Hematopoietic multipotent progenitor cell treated with erythropoietin and hydrocortisone succinate and interleukin-3 and kit ligand, for 17 days (in vitro differentiated cells): ENCODE measurements at regions not wholly inside any gene's neighbourhood (a gene's known extent, or its start where the extent isn't known, plus 50 kb on each side); places are given as distances from the start of the nearest gene placed in this dataset.

Experiments
- DNase-seq: peaks from one replicate; pipeline ENCODE4 v3.0.0-alpha.2; 2015; ENCODE audit warnings: low spot score

DNA sequence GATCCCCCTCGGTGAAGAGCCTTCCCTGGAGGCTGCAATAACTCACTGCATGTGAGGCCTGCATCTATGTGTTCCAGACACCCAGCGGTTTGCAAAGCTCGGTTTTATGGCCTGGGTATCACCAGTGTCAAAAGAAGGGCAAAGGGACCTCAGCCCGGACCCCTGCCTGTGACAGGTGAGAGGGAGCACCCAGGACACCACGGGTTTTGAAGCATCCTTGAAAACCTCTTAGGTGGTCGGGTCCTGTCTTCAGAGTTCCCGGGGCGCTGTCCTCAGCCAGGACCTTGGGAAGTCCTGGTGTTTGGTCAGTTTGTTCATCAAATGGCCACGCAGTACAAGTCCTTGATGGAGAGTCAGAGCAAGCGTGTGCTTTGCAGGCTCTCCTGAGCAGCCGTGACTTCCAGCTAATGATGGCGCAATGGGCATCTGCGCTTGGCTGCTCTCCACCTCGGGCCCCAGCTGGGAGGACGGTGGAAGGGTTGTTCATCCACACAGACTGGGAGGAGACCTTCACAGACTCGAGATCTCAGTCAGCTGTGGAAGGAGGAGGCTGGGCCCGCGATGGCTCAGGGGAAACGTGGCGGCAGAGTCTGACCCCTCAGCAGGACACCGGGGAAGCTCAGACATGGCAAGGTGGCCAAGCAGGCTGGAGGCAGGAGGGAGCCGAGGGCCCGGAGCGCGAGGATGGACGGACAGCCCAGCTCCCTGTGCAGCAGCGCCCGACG lies 113.1 kb upstream of the GPC1 start:
- no peak for DNase-seq

DNA sequence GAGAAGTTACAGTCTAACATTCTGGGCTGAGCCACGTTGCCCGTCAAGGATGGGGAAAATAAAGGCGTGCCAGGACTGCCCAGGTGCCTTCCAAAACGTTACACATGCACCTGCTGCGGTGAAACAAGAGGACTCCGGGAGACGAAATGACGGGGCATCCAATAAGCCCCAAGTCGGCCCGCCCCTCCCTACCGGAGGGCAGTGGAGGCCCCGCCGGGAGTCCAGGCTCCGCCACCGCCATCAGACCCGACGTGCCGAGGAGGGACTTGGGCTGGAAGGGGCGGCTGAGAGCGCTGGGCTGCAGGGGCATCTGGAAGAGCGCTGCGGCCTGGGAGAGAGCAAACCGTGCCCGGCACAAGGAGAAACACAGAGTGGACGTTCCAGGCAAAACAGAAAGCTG lies 112.5 kb upstream of the GPC1 start:
- no peak for DNase-seq

DNA sequence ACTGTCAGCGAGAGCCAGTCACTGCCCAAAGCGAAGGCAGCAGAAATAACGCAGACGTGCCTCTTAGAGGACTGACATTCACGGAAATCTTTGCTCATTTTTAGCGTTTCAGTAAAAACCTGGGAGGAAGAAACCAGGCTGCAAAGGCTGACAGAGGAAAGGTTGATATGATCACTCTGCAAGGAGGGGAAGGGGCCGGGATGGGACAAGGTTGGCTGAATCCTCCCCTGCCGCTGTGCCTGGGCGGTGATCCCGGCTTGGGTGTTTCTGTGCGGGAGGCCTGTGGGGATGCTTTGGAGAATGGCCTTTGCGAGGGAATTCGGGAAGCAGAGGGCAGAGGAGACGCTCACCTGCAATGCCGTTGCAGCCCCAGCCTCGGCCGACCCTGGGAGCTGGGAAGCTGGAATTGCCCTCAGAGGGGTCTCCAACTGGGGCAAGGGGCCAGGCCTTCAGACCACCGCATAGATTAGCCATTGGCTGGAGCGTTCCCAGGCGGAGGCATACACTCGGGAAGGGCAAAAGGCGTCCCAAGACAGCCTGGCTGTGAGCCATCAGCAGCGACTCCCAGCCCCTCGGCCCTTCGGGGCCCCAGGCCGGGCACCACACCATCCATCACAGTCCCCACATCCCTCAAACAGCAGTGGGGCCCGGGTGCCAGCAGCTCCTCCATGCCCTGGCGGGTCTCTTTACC lies 111.7 kb upstream of the GPC1 start:
- DNase-seq: no peak

DNA sequence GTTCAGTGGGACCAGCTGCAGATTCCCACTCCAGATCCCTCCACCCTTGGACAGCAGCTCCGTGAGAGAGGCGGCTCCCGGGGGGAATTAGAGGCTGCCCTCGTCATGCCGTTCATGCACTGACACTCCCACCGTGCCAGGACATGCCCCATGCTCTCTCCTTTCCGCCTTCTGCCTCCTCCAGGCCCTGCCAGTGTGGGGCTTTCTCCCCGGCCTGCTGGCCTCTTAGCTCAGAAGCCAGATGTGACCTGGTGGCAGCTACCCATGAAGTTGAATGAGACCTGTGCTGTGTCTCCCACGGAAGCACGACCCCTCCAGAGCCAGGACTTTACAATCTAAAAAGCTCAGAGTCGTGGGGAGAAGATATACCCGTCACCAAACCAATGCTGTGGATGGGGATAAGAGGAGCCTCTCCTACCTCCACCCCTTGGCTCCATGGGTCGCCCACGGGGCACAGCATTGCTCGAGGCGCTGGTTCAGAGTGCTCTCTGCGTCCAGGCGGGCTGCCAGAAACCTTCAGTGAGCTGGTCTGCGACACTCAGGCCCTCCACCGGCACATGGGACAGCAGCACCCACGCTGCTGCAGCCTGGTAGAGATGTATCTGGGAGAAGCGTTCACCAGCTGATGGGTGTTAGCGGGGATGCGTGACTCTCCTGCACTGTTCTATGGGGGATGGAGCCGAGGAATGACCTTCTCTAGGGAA lies 111.0 kb upstream of the GPC1 start:
- DNase-seq: no peak

DNA sequence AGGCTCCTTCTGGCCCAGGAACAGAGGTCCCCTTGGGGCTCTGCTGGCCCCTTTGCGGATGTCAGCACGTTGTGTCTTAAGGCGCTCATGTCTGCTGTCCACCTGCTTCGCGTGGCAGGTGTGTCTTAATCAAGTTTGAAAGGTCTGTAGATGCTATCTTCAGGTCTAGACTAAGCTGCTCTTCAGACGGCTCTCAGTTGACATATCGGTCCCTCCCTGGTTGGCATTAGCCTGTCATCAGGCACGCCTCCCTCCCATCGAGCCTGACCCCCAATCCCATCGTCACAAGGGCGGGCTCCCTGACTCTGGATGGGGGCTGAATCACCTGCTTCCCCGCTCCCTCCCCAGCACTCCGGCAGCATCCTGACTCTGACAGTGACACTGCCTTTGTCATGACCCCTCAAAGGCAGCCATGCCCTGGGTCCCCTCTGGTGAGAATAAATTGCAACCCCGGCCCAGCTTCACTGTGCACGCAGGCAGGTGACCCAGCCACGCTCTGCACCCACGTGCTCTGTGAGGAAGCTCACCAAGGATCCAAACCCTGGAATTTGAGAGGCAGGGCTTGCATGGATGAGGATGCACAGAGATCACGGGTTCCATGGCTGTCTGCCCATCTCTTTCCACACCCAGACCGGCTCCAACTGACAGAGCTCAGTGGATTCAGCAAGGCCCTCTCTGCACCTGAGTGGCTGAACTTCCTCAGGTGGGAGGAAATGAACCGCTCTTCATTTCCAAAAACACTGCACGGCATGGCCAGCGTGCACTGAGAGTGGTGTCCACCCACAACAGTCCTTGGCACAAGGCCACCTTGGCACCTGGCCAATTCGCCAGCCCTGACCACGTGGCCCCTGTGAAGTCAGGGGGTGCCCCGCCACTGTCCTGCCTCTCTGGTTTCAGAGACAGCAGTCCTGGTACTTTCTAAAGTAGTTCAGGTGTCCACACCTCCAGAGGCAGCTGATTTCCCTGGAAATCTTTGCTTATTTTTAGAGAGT lies 110.2 kb upstream of the GPC1 start:
- DNase-seq: no peak

DNA sequence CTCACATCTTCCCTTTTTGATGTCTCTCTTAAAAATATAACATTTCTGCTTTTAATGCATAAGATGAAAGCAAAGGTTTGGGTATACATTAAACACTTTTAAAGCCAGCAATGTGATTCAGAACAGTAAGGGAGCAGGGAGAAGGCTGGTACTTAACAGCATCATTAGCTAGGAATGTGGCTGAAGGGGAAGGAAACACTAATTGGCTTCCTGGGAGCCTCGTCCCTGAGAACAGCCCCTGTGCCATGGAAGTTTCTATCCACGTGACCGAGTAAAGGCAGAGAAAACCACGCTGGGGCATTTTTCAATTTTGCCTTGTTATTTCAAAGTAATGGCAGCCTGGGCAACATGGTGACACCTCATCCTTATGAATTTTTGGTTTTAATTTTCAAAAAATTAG lies 109.2 kb upstream of the GPC1 start:
- no peak for DNase-seq

DNA sequence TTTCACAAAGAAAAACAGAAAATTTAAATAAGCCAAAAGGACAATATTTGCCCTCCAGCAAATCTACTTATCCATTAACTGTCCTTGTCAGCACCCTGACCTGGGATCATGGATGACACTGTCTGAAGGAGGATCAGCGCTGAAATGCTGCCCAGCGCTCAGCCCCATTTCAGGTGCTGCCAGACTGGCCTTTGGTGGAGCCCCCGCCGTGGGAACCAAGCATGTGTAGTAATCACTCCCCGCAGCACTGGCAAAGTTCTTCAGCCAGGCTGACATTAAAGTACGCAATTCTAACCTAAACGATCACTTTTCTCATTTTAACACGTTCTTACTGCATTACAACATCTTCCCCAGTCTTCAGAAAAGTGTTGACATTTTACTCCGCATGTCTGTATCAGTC lies 108.6 kb upstream of the GPC1 start:
- DNase-seq: no peak

DNA sequence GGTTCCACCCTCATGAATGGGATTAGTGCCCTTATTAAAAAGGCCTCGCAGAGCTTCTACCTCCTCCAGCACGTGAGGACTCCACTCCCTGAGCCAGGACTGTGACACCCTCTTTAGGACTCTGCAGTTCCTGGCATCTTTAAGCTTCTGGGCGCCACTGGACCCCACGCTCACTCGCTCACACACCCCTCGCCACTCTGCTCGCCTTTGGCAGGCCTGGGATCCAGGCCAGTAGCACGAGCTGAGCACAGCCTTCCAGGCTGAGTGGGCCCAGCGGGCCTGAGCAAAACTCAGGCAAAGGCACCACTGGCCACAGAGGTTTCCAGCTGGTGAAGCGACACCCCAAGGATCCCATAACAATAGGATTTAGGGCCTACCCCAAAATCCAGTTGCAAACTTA lies 107.9 kb upstream of the GPC1 start:
- DNase-seq: no peak

DNA sequence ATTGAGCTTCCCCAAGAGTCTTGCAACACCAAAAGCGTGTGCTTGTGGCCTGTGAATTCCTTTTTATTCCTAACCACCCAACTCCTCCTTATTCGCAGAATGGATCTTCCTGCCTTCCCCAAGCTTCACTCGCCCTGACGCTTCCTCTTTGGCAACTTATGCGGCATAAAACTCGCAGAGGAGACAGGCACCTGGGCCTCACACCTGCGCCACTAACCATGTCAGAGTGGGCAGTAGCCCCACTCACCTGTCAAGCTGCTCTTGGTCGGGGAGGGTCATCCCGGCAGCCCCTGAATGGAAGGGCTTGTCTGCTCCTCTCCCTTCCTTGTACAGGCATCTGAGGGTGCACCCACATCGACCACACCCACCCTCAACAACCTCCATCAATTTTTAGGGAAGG lies 106.9 kb upstream of the GPC1 start:
- DNase-seq: no peak

DNA sequence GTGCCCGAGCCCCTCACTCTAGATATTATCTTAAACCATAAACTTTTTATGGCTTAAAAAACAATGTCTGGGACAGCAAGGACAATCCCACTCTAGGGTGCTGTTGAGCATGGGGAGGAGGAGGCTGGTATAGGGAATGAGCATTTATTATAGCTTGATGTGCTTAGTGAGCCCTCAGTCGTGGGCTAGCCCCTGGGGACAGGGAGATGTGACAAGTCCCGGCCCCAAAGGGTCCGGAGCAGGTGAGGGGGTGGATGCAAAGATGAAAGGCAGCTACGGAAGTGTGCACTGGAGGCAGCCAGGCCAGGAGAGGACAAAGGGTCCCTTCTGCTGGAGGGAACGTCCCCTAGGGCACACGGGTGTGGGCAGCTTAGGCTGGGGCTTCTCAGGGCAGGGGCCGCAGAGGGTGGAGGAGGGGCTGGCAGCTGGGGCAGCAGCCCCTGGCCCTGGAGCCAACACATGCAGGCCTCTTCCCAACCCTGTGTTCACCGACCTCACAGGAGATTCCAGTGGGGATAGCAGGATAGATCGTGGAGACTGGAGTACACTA lies 106.3 kb upstream of the GPC1 start:
- DNase-seq: no peak

DNA sequence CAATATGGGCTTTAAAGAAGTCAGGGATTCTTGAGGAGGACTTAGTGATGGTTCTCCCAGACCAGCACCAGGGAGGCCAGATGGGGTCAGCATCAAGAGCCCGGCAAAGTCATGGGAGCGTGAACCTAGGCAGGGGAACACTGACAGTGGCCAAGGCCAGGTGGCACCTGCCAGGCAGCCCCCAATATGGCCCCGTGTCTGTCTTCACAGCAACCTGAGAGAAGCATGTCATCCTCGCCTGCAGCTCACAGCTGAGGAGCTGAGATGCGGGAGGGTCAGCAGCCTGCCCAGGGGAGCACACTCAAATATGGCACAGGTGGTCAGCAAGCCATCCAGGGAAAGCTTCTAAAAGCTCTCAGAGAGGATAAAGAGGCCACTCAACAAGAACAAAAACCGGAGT lies 105.7 kb upstream of the GPC1 start:
- DNase-seq: no peak

DNA sequence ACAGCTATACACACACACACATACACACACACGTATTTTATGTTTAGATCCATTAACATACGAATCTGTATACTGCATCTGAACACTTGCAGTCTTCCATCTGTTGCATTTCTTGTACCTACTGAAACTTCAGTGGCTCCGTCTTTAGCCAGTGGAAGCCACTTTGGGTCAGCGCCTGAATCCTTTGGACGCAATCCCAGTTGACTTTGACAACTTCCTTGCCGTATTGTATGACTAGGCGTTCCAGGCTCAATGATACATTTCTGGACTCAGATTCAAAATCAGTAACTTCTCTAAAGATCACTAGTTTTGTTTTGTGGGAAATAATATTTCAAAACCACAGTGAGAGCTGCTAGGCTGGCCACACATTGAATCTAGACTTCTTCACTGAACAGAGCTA lies 101.5 kb upstream of the GPC1 start:
- no peak for DNase-seq

DNA sequence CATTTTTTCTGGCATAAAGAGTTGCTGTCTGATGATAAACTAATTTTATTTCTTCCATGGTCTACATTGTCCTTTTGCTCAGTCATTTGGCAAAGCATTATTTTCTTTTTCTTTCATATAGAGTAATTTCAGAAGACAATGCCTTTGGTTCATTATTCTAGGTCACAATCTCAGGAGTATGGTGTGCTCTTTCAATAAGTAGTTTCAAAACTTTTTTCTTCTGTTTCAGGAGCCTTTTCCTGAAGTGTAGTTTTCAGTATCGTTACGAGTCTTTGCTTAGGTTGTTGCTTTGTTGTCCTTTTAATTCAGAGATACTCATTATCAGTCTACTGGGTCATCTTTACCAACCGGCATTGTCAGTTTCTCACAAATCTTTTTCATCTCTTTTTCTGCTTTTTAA lies 100.4 kb upstream of the GPC1 start:
- DNase-seq: no peak

DNA sequence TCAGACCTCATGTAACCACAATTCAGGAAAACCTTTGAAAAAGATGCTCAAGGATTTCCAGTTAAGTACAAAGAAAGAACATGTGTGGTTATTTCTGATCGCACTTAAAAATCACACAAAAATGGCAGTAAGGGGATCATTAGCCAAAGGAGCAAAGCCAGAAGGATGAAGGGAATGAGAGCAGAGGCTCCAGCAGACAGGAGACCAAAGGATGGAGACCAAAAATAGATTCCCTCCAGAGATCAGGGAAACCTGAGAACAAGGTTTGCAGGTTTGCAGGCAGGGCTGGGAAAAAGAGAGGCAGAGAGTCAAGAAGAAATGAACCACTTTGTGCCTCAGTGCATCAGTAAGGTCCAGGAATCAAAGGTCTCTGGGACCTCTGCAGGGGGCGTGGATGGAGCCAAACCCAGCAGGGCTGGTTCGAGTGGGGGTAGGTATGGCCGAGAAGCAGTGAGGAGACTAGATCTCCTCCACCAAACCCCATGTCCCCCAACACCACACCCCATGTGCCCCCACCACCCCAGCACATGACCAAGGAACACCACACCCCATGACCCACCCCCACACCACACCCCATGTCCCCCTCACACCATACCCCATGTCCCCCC lies 98.5 kb upstream of the GPC1 start:
- DNase-seq: no peak

DNA sequence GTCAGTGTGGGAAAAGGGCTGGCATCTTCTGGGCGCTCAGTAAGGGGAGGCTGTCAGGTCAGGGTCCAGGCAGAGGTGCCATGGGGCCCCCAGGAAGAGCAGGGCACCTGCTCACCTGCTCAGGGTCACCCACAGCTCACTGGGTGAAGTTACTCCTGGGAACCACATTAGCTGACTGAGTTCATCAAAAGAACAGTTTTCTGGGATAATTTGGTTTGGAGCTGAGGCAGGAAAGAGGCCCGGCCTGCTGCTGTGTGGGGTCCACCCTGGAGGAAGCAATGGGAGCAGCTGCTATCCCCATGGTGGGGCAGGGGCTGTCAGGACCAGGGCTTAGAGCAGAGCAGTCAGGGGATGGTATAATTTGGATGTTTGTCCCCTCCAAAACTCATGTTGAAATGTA lies 97.2 kb upstream of the GPC1 start:
- DNase-seq: no peak

DNA sequence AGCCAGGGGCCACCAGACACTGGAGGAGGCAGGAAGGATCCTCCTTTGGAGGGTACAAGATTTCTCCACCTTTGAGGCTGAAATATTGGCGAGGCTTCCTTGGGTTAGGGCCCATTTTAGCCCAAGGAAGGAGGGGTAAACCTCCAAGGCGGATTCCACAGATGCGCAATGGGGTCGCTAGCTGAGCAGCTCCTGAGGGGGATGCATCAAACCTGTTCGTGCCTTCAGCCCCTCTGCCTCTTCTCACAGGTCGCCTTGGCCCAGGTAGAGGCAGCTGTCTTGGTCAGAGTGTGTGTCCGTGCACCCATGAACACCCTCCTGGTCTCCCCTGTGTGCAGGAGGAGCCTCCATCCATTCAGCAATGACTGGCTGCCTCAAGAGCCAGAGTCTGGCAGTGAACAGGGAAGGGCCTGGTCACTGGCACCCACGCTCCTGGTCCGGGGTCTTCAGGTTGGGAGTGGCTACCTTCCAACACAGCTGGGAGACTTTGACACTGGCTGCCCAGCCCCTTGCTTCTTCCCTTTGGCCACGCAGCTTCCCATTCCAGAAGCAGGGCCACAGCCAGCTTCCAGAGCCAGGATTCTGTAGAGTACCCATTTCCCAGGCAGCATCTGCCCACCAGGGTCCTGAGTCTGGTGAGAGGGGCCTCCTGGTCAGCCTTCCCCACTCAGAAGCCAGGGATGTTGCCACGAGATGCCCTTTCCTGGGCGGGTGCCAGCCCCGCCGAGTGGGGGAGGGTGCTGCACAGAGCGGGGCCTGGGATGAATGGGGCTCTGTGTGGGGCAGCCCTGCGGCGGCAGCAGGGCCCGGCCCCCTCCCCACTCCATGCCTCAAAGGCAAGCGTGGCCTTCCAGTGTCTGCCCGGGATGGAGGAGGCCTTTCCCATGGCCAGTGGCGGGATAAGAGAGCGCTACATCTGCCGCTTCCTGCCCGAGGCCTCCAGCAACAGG lies 95.8 kb upstream of the GPC1 start:
- no peak for DNase-seq

DNA sequence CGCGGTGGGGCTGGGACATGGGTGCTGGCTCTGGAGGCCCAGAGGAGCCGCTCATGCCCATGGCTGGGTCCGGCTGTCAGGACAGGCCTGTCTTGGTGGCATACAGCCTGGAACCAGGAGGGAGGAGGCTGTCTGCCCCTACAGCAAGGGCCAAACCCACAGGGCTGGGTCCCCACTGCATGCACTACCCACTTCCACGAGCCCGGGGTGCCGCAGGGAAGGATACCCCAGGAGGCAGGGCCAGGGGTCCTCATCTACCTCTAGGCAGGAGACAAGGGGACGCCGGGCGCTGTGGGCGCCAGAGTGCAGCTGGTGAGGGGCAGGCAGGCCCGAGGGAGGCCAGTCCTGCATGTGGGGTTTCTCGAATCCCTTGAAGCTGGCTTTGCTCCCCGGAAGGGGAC lies 95.1 kb upstream of the GPC1 start:
- no peak for DNase-seq

DNA sequence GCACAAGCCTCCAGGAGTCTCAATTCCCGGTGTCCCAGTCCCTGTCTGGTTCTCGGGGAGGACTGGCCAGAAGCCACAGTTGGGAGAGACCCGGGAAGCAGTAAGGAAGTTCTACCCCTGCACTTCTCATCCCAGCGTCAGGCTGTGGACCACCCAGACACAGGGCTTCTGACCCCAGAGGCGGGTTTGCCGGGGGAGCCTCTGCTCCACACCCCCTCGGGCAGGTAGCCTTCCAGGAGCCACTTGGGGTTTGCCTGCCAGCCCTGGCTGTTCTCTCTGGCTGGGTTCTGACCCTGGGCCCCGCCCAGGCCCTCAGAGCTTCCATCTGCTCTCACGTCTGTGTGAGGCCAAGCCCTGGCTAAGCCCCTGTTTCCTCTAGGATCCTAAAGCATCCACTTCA lies 94.4 kb upstream of the GPC1 start:
- no peak for DNase-seq

DNA sequence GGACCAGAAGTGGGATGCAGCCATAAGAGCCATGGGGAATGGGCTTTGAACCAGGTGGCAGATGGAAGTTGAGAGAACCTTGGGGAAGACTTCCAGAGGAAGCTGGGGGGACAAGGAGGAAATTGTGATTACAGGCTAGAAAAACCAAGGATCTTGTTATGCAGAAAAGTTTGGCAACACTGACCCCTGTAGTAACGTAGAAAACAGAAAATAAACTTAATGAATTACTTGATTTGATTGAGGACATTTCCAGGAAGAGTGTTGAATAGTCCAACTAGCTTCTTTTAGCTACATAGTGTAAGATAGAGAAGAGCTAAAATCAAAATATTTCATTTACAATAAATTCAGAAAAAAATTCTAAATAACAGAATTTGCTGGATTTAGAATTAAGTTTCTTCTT lies 91.9 kb upstream of the GPC1 start:
- no peak for DNase-seq

DNA sequence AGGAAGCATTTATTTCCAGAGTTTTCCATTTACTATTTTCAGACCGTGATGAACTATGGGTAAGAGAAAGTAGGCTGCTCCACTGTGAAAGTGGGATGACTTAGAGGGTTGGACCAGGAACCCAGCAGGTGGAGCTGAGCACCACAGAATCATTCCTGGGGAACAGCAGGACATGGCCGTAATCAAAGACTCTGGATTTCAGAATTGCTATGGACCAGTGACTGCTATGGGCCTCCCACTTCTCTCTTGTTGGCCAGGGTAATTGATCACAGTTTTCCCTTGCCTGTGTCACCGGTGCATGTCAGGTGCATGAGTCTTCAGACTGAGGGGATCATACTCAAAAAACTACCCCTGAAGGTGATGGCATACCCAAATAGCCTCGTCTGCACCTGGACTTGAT lies 90.6 kb upstream of the GPC1 start:
- no peak for DNase-seq
